ENCODE measurements at regions not wholly inside any gene's neighbourhood (a gene's known extent, or its start where the extent isn't known, plus 50 kb on each side); places are given as distances from the start of the nearest gene placed in this dataset.

DNA sequence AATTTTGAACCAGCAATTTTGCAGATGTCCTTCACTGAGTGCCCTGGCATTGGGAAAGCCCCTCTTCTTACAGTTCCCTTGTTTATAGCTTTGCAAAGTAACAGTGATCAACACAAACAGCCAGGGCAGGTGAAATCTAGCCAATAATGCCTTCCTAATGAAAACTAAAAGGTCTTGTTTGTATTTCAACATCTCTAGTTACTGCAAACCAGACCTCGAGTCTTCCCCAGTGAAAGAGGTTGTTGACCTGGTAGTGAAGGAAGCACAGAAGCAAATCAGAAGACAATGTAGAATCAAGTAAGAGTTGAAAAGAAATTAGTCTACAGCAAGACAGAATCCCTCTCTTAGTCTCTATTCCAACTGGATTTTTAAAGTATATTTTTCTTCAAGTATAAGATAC is 231.2 kb downstream of the SNX13 start:
- H3K4me1 ChIP-seq (ENCODE audit: control insufficient read depth, insufficient read depth, low read length) = no peaks in the 10 kb centered on the region
- H3K9ac ChIP-seq (ENCODE audit: low read length) = no peak overlapping the region
- no peak overlapping the region for H3K27ac ChIP-seq (ENCODE audit: low read depth, low read length)
- no peak overlapping the region for H3K4me3 ChIP-seq (ENCODE audit: low read length)
- H3K27me3 ChIP-seq (ENCODE audit: control insufficient read depth, insufficient read depth, low read length) = no peaks in the 10 kb centered on the region
- no peaks in the 10 kb centered on the region for H3K36me3 ChIP-seq (ENCODE audit: control insufficient read depth, insufficient read depth, low read length)

DNA sequence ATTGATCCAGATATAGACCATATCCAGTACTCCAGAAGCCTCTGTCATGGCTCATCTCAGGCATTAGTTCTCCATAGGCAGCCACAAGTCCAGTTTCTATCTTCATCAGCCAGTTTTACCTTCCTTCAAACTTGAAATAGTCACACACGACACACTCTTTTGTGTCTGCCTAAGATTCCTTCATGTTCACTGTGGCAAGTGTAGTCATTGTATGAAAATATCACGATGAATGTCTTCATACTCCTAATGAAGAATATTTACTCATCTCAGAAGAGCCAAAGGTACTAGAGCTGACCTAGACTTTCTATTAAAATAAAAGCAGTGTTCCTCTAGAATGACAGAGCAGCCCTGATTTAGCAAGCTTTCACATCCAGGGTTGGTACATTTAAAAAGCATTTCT is 230.7 kb downstream of the SNX13 start:
- H3K27me3 ChIP-seq (ENCODE audit: control insufficient read depth, insufficient read depth, low read length) = no peaks in the 10 kb centered on the region
- no peaks in the 10 kb centered on the region for H3K36me3 ChIP-seq (ENCODE audit: control insufficient read depth, insufficient read depth, low read length)
- H3K9ac ChIP-seq (ENCODE audit: low read length) = no peak overlapping the region
- no peaks in the 10 kb centered on the region for H3K4me1 ChIP-seq (ENCODE audit: control insufficient read depth, insufficient read depth, low read length)
- H3K27ac ChIP-seq (ENCODE audit: low read depth, low read length) = no peak overlapping the region
- H3K4me3 ChIP-seq (ENCODE audit: low read length) = no peak overlapping the region

DNA sequence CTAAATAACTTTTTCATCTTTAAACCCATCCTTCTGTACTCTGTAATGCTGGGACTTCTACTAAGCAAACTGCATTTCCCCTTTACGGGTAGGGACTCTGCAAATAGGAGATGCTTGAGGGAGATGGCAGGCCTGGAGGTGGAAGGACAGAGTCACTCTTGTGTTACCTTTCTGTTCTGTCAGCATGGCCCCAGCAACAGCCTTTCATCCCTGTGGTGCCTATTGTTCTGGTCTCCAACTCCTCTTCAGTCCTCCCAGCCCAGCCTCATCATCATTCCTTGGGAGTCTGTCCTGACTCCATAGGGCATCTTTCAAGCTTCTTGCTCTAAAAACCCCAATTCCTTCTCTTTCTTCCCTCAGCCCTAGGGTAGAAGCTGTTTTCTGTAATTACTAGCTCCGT is 230.0 kb downstream of the SNX13 start:
- Histone ChIP-seq H3K27ac (ENCODE audit: low read depth, low read length) (no peak overlapping the region), H3K9ac (ENCODE audit: low read length) (no peak overlapping the region), H3K4me1 (ENCODE audit: control insufficient read depth, insufficient read depth, low read length) (no peaks in the 10 kb centered on the region), H3K36me3 (ENCODE audit: control insufficient read depth, insufficient read depth, low read length) (no peaks in the 10 kb centered on the region), H3K4me3 (ENCODE audit: low read length) (no peak overlapping the region), H3K27me3 (ENCODE audit: control insufficient read depth, insufficient read depth, low read length) (no peaks in the 10 kb centered on the region)

DNA sequence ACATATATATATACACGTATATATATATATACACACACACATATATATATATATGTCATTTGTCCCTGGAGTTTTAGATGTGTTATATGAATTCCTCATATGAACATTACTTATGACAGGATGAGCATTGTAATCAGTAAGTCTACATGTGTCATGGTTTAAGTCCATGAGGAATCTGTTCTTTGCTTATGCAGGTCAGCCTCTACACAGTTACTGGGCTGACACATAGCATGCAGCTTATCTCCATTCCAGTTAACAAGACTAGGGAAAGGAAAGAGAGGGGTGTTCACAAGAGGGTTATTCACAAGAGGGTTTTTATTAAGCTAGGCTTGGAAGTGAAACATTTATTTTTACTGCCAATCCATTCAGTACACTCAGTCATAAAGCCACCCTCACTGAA is 226.7 kb downstream of the SNX13 start:
- Histone ChIP-seq H3K36me3 (ENCODE audit: control insufficient read depth, insufficient read depth, low read length) (no peaks in the 10 kb centered on the region), H3K4me1 (ENCODE audit: control insufficient read depth, insufficient read depth, low read length) (no peaks in the 10 kb centered on the region), H3K9ac (ENCODE audit: low read length) (no peak overlapping the region), H3K27me3 (ENCODE audit: control insufficient read depth, insufficient read depth, low read length) (no peaks in the 10 kb centered on the region), H3K4me3 (ENCODE audit: low read length) (no peak overlapping the region), H3K27ac (ENCODE audit: low read depth, low read length) (no peak overlapping the region)

DNA sequence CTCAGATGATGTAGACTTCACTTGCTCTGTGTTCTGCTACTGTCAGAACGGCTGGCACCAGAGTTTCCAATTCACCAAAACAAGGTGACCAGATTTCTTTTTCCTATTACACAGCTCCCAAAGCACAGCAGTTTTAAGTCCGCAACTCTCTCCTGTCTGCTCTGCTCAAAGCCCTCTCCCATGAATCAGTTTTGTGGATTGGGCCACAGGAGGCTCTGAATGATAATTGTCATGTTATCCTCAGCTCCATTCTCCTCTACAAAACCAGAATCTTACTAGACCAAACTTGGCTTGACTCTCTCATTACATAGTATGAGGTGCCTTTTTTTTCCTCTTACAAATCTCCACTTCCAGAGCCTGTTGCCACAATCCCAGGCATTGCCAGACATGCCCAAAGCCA is 223.5 kb downstream of the SNX13 start:
- H3K36me3 ChIP-seq (ENCODE audit: control insufficient read depth, insufficient read depth, low read length) = no peaks in the 10 kb centered on the region
- no peaks in the 10 kb centered on the region for H3K27me3 ChIP-seq (ENCODE audit: control insufficient read depth, insufficient read depth, low read length)
- no peak overlapping the region for H3K9ac ChIP-seq (ENCODE audit: low read length)
- H3K4me3 ChIP-seq (ENCODE audit: low read length) = no peak overlapping the region
- no peaks in the 10 kb centered on the region for H3K4me1 ChIP-seq (ENCODE audit: control insufficient read depth, insufficient read depth, low read length)
- no peak overlapping the region for H3K27ac ChIP-seq (ENCODE audit: low read depth, low read length)

DNA sequence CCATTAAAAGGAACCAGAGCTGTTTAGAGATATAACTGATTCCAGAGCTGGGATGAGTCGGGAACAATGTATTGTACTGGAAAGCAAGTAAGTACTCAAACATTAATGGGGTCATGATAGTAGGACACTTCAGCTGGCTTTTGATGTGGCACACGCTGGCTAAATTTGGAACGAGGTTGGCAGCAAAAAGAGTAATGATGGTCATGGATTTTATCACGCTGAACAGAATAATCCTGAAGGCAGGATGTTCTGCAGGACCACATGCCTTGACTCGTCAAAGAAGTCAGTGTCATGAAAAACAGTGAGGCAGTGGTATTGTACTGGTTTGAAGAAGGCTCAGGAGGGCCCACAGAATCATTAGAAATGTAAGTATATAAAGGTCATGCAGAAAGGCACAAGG is 220.3 kb downstream of the SNX13 start:
- no peaks in the 10 kb centered on the region for H3K27me3 ChIP-seq (ENCODE audit: control insufficient read depth, insufficient read depth, low read length)
- no peaks in the 10 kb centered on the region for H3K4me1 ChIP-seq (ENCODE audit: control insufficient read depth, insufficient read depth, low read length)
- no peak overlapping the region for H3K4me3 ChIP-seq (ENCODE audit: low read length)
- H3K36me3 ChIP-seq (ENCODE audit: control insufficient read depth, insufficient read depth, low read length) = no peaks in the 10 kb centered on the region
- no peak overlapping the region for H3K27ac ChIP-seq (ENCODE audit: low read depth, low read length)
- H3K9ac ChIP-seq (ENCODE audit: low read length) = no peak overlapping the region

DNA sequence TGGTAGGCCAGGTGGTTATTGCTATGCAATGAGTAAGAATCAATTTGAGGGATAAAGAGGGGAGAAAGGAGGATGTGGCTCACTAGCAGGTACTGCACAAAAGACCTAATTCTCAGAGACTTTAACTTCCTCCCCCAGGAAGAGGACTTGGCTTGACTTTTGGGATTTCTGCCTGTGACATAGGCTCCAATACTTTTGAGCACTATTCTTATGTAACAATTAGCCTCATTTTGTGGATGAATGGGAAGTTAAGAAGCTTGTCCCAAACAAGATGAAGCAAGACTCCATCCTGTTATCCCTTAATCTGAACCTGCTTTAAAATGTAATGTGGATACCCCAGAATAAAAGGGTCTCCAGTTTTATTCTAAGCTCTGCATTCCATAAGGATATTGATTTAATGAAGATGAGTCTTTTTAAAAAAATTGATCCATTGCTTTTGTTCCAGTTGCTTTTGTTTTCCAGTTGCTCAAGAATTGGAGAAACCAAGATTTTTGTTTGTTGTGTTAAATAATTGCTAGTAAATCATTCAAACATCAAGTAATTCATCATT is 218.5 kb downstream of the SNX13 start:
- Histone ChIP-seq H3K4me3 (ENCODE audit: low read length) (no peak overlapping the region), H3K27ac (ENCODE audit: low read depth, low read length) (no peak overlapping the region), H3K36me3 (ENCODE audit: control insufficient read depth, insufficient read depth, low read length) (no peaks in the 10 kb centered on the region), H3K4me1 (ENCODE audit: control insufficient read depth, insufficient read depth, low read length) (no peaks in the 10 kb centered on the region), H3K9ac (ENCODE audit: low read length) (no peak overlapping the region), H3K27me3 (ENCODE audit: control insufficient read depth, insufficient read depth, low read length) (no peaks in the 10 kb centered on the region)

DNA sequence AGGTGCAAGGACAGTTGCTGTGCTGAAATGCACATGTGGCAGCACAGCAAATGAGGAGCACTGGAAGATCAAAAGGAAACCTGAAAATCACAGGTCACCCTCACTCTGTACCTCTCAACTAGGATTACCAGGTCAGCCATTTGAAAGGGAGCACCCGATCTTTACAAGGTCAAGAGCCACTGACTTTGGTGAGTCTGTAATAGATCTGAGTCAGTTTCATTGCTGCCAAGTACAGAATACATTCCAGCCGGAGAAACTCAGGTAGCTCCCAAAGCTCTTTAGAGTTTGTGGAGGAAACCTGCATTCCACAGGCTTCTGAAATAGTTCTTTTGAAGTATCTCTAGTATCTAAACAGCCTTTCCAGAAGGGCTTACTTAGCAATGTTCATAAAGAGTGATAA is 217.5 kb downstream of the SNX13 start:
- H3K4me3 ChIP-seq (ENCODE audit: low read length) = no peak overlapping the region
- no peak overlapping the region for H3K9ac ChIP-seq (ENCODE audit: low read length)
- no peak overlapping the region for H3K27ac ChIP-seq (ENCODE audit: low read depth, low read length)
- H3K27me3 ChIP-seq (ENCODE audit: control insufficient read depth, insufficient read depth, low read length) = no peaks in the 10 kb centered on the region
- no peaks in the 10 kb centered on the region for H3K36me3 ChIP-seq (ENCODE audit: control insufficient read depth, insufficient read depth, low read length)
- H3K4me1 ChIP-seq (ENCODE audit: control insufficient read depth, insufficient read depth, low read length) = no peaks in the 10 kb centered on the region

DNA sequence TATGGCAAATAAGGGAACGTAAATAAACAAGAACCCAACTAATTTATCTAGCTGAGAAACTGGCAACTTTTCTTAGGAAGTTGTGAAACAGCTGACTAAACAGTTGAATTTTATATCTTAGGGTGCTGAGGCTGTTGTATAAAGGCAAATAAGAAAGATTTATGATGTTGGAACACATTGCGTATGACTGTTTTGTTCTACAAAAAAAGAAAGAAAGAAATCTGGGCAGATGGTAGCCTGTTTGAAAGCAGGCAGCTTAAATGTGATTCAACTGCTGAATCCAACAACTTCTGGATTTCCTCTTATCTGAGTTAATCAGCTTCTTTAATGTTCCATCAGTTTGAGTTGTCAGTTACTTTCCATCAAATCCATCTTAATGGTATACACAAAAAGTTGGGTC is 214.5 kb downstream of the SNX13 start:
- H3K27me3 ChIP-seq (ENCODE audit: control insufficient read depth, insufficient read depth, low read length) = no peaks in the 10 kb centered on the region
- H3K9ac ChIP-seq (ENCODE audit: low read length) = no peak overlapping the region
- H3K4me3 ChIP-seq (ENCODE audit: low read length) = no peak overlapping the region
- H3K4me1 ChIP-seq (ENCODE audit: control insufficient read depth, insufficient read depth, low read length) = no peaks in the 10 kb centered on the region
- no peaks in the 10 kb centered on the region for H3K36me3 ChIP-seq (ENCODE audit: control insufficient read depth, insufficient read depth, low read length)
- H3K27ac ChIP-seq (ENCODE audit: low read depth, low read length) = no peak overlapping the region

DNA sequence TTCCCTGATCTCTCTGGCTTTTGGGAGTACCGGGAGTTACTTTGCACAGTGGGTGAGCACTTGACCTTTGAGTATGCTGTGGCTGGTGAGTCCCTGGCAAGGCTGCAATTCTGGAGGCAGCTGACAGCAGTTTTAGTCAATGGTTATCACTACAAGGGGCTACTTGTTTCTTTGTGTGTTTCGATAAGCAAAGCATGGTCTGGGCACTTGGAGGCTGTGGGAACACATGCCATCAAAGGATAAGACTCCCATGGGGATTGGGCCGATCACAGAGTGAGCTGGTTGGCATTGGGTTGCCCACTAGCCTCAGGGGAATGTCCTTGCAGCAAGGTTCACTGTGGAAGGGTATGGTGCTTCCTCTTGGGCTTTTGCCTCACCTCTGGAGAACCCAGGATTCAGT is 208.2 kb downstream of the SNX13 start:
- no peaks in the 10 kb centered on the region for H3K4me1 ChIP-seq (ENCODE audit: control insufficient read depth, insufficient read depth, low read length)
- no peak overlapping the region for H3K27ac ChIP-seq (ENCODE audit: low read depth, low read length)

More for the DNA sequence above, 208.2 kb downstream of the SNX13 start:
- Histone ChIP-seq H3K27me3 (ENCODE audit: control insufficient read depth, insufficient read depth, low read length) (no peaks in the 10 kb centered on the region), H3K36me3 (ENCODE audit: control insufficient read depth, insufficient read depth, low read length) (no peaks in the 10 kb centered on the region), H3K4me3 (ENCODE audit: low read length) (no peak overlapping the region), H3K9ac (ENCODE audit: low read length) (no peak overlapping the region)

All from rectal smooth muscle tissue (tissue), 1 donor.